Activated naive CD8-positive, alpha-beta T cell treated with anti-CD3 and anti-CD28 coated beads for 36 hours (primary cell): ENCODE measurements at regions not wholly inside any gene's neighbourhood (a gene's known extent, or its start where the extent isn't known, plus 50 kb on each side); places are given as distances from the start of the nearest gene placed in this dataset.
"Not testable (repeated sequence)": the region's sequence is repeated elsewhere in the genome, so short reads cannot be mapped to it uniquely, and the experiment has no call there.

ENCODE experiments used
- DNase-seq: peaks from one replicate; pipeline ENCODE4 v3.0.0; 2021
- H3K27ac Mint-ChIP-seq: one replicate; pipeline ENCODE4 v1.8.0; 2022; ENCODE audit warnings: mild to moderate bottlenecking, moderate library complexity, mixed read lengths
- H3K27me3 Mint-ChIP-seq: one replicate; pipeline ENCODE4 v1.8.0; 2022; ENCODE audit warnings: mild to moderate bottlenecking, mixed read lengths
- H3K36me3 Mint-ChIP-seq: one replicate; pipeline ENCODE4 v1.8.0; 2021; ENCODE audit warnings: mild to moderate bottlenecking, mixed read lengths
- H3K4me1 Mint-ChIP-seq: one replicate; pipeline ENCODE4 v1.8.0; 2021; ENCODE audit warnings: mixed read lengths
- H3K4me3 Mint-ChIP-seq: one replicate; pipeline ENCODE4 v1.8.0; 2022; ENCODE audit warnings: mild to moderate bottlenecking, moderate library complexity, mixed read lengths
- H3K9me3 Mint-ChIP-seq: one replicate; pipeline ENCODE4 v1.8.0; 2022; ENCODE audit warnings: mixed read lengths

- H3K27ac Mint-ChIP-seq = no peak overlapping the region
- H3K27me3 Mint-ChIP-seq = no peaks in the 10 kb centered on the region
- no peak for DNase-seq
- no peak overlapping the region for H3K4me3 Mint-ChIP-seq
- no peaks in the 10 kb centered on the region for H3K9me3 Mint-ChIP-seq
- no peaks in the 10 kb centered on the region for H3K36me3 Mint-ChIP-seq
- no peaks in the 10 kb centered on the region for H3K4me1 Mint-ChIP-seq
Measured at GRCh38 chr5:123964884-123965283, 452.9 kb downstream of the CSNK1G3 start.

- no peaks in the 10 kb centered on the region for H3K4me1 Mint-ChIP-seq
- H3K27me3 Mint-ChIP-seq = no peaks in the 10 kb centered on the region
- no peaks in the 10 kb centered on the region for H3K9me3 Mint-ChIP-seq
- H3K36me3 Mint-ChIP-seq = no peaks in the 10 kb centered on the region
- H3K27ac Mint-ChIP-seq = no peak overlapping the region
- no peak overlapping the region for H3K4me3 Mint-ChIP-seq
- no peak for DNase-seq
Measured at GRCh38 chr5:123960526-123960925, 448.5 kb downstream of the CSNK1G3 start.

GRCh38 chr5:123951582-123951977, 439.6 kb downstream of the CSNK1G3 start:
- Mint-ChIP-seq H3K27ac (no peak overlapping the region), H3K27me3 (no peaks in the 10 kb centered on the region), H3K36me3 (no peaks in the 10 kb centered on the region), H3K9me3 (no peaks in the 10 kb centered on the region), H3K4me1 (no peaks in the 10 kb centered on the region), H3K4me3 (no peak overlapping the region)
- no peak for DNase-seq

GRCh38 chr5:123950701-123951581, 439.0 kb downstream of the CSNK1G3 start:
- no peak for DNase-seq
- Mint-ChIP-seq H3K4me1 (no peaks in the 10 kb centered on the region), H3K27ac (no peak overlapping the region), H3K9me3 (no peaks in the 10 kb centered on the region), H3K4me3 (no peak overlapping the region), H3K27me3 (no peaks in the 10 kb centered on the region), H3K36me3 (no peaks in the 10 kb centered on the region)

GRCh38 chr5:123949807-123950340, 437.9 kb downstream of the CSNK1G3 start:
- no peaks in the 10 kb centered on the region for H3K36me3 Mint-ChIP-seq
- no peak overlapping the region for H3K4me3 Mint-ChIP-seq
- no peaks in the 10 kb centered on the region for H3K9me3 Mint-ChIP-seq
- DNase-seq = no peak
- no peaks in the 10 kb centered on the region for H3K27me3 Mint-ChIP-seq
- H3K27ac Mint-ChIP-seq = no peak overlapping the region
- H3K4me1 Mint-ChIP-seq = no peaks in the 10 kb centered on the region

- no peak overlapping the region for H3K27ac Mint-ChIP-seq
- H3K36me3 Mint-ChIP-seq = no peaks in the 10 kb centered on the region
- H3K9me3 Mint-ChIP-seq = no peaks in the 10 kb centered on the region
- no peaks in the 10 kb centered on the region for H3K4me1 Mint-ChIP-seq
- H3K27me3 Mint-ChIP-seq = no peaks in the 10 kb centered on the region
- no peak for DNase-seq
- H3K4me3 Mint-ChIP-seq = no peak overlapping the region
Measured at GRCh38 chr5:123949043-123949804, 437.2 kb downstream of the CSNK1G3 start.

- DNase-seq = no peak
- Mint-ChIP-seq H3K27ac (no peak overlapping the region), H3K4me1 (no peaks in the 10 kb centered on the region), H3K27me3 (no peaks in the 10 kb centered on the region), H3K36me3 (no peaks in the 10 kb centered on the region), H3K9me3 (peaks cover 2% of the 10 kb centered on the region), H3K4me3 (no peak overlapping the region)
Measured at GRCh38 chr5:123947797-123948196, 435.8 kb downstream of the CSNK1G3 start.

- peaks cover 7% of the 10 kb centered on the region for H3K9me3 Mint-ChIP-seq
- no peak overlapping the region for H3K27ac Mint-ChIP-seq
- no peaks in the 10 kb centered on the region for H3K36me3 Mint-ChIP-seq
Measured at GRCh38 chr5:123945548-123945947, 433.6 kb downstream of the CSNK1G3 start.

GRCh38 chr5:123943151-123943550, 431.2 kb downstream of the CSNK1G3 start:
- no peak overlapping the region for H3K27ac Mint-ChIP-seq
- H3K4me1 Mint-ChIP-seq = no peaks in the 10 kb centered on the region
- no peaks in the 10 kb centered on the region for H3K36me3 Mint-ChIP-seq
- H3K9me3 Mint-ChIP-seq = peaks cover 10% of the 10 kb centered on the region
- H3K4me3 Mint-ChIP-seq = no peak overlapping the region
- H3K27me3 Mint-ChIP-seq = no peaks in the 10 kb centered on the region
- DNase-seq = no peak

More at GRCh38 chr5:123945548-123945947, 433.6 kb downstream of the CSNK1G3 start:
- DNase-seq = no peak
- no peak overlapping the region for H3K4me3 Mint-ChIP-seq
- no peaks in the 10 kb centered on the region for H3K27me3 Mint-ChIP-seq
- H3K4me1 Mint-ChIP-seq = no peaks in the 10 kb centered on the region

GRCh38 chr5:123940416-123940815, 428.4 kb downstream of the CSNK1G3 start:
- Mint-ChIP-seq H3K4me1 (no peaks in the 10 kb centered on the region), H3K27ac (no peak overlapping the region), H3K9me3 (peaks cover 22% of the 10 kb centered on the region), H3K27me3 (no peaks in the 10 kb centered on the region), H3K4me3 (no peak overlapping the region), H3K36me3 (no peaks in the 10 kb centered on the region)
- no peak for DNase-seq

- peaks cover 18% of the 10 kb centered on the region for H3K9me3 Mint-ChIP-seq
- H3K27me3 Mint-ChIP-seq = no peaks in the 10 kb centered on the region
- DNase-seq = no peak
- H3K36me3 Mint-ChIP-seq = no peaks in the 10 kb centered on the region
- no peaks in the 10 kb centered on the region for H3K4me1 Mint-ChIP-seq
- no peak overlapping the region for H3K4me3 Mint-ChIP-seq
- no peak overlapping the region for H3K27ac Mint-ChIP-seq
Measured at GRCh38 chr5:123937230-123937629, 425.3 kb downstream of the CSNK1G3 start.

GRCh38 chr5:123936548-123936947, 424.6 kb downstream of the CSNK1G3 start:
- Mint-ChIP-seq H3K27ac (no peak overlapping the region), H3K27me3 (no peaks in the 10 kb centered on the region), H3K4me3 (no peak overlapping the region), H3K4me1 (no peaks in the 10 kb centered on the region), H3K9me3 (peaks cover 18% of the 10 kb centered on the region), H3K36me3 (no peaks in the 10 kb centered on the region)
- no peak for DNase-seq

GRCh38 chr5:123933812-123934211, 421.8 kb downstream of the CSNK1G3 start:
- H3K27ac Mint-ChIP-seq = not testable (repeated sequence)

GRCh38 chr5:123929055-123929474, 417.1 kb downstream of the CSNK1G3 start:
- H3K27ac Mint-ChIP-seq = no peak overlapping the region
- no peaks in the 10 kb centered on the region for H3K36me3 Mint-ChIP-seq
- no peak overlapping the region for H3K4me3 Mint-ChIP-seq
- no peak for DNase-seq
- H3K27me3 Mint-ChIP-seq = no peaks in the 10 kb centered on the region
- peaks cover 1% of the 10 kb centered on the region for H3K9me3 Mint-ChIP-seq
- H3K4me1 Mint-ChIP-seq = no peaks in the 10 kb centered on the region

More at GRCh38 chr5:123933812-123934211, 421.8 kb downstream of the CSNK1G3 start:
- peaks cover 16% of the 10 kb centered on the region for H3K9me3 Mint-ChIP-seq
- H3K36me3 Mint-ChIP-seq, DNase-seq, H3K27me3 Mint-ChIP-seq, H3K4me3 Mint-ChIP-seq, H3K4me1 Mint-ChIP-seq: not testable (repeated sequence)

- no peaks in the 10 kb centered on the region for H3K27me3 Mint-ChIP-seq
- DNase-seq = no peak
- no peak overlapping the region for H3K27ac Mint-ChIP-seq
- no peaks in the 10 kb centered on the region for H3K4me1 Mint-ChIP-seq
- H3K4me3 Mint-ChIP-seq = no peak overlapping the region
- no peaks in the 10 kb centered on the region for H3K36me3 Mint-ChIP-seq
- H3K9me3 Mint-ChIP-seq = peaks cover 1% of the 10 kb centered on the region
Measured at GRCh38 chr5:123928401-123928800, 416.4 kb downstream of the CSNK1G3 start.
